ENCODE measurements at regions not wholly inside any gene's neighbourhood (a gene's known extent, or its start where the extent isn't known, plus 50 kb on each side); places are given as distances from the start of the nearest gene placed in this dataset.

DNA sequence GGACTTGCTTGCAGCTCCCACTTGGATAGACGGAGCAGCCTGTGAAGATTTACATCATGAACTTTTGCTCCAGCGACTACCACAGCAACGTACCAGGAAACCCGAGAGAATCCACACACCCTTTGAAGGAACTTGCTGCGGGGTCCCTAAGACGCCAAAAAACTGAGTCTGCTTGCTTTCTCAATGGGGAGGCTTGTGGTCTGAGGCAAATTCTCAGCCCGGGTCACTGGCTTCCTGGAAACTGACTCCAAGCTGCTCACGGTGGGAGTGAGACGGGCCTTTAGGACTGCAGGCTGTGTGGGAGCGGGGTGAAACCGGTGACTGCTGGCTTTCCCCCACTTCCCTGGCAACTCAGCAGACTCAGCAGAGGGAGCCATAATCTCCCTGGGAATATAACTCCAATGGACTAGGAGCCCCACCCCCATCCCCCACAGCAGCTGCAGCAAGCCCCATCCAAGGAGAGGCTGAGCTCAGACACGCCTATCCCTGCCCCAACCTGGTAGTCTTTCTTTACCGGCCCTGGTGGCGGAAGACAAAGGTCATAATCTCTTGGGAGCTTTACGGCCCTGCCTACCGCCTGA, 466.0 kb downstream of the CAAP1 start:
- no peak for TF ChIP-seq CTCF (IDR thresholded peaks at IDR 0.05; ENCODE audit: low read length)
- TF ChIP-seq EZH2 (IDR thresholded peaks at IDR 0.05; ENCODE audit: borderline replicate concordance, low read length): no peak
